Vagina (tissue), 2 donors: ENCODE measurements at regions not wholly inside any gene's neighbourhood (a gene's known extent, or its start where the extent isn't known, plus 50 kb on each side); places are given as distances from the start of the nearest gene placed in this dataset.
A peak's percentile ranks its signal among the peaks of the same experiment; 100 is the strongest.

Experiments used
- DNase-seq, 2 donors: peaks; one replicate each; pipeline ENCODE4 v3.0.0-alpha.2; 2017; ENCODE audit errors: extremely low spot score in 2 of 2
- H3K27ac ChIP-seq: fragments of 200-600 bp; sonication (generic); one replicate; pipeline ENCODE4 v1.5.1; 2019
- H3K27me3 ChIP-seq: fragments of 200-600 bp; sonication (generic); one replicate; pipeline ENCODE4 v1.5.1; 2019
- H3K36me3 ChIP-seq, 2 donors: fragments of 200-600 bp; sonication (generic); one replicate each; pipeline ENCODE4 v1.5.1; 2017 to 2019
- H3K4me1 ChIP-seq: fragments of 200-600 bp; sonication (generic); one replicate; pipeline ENCODE4 v1.5.1; 2019
- H3K4me3 ChIP-seq, 2 donors: fragments of 200-600 bp; sonication (generic); 1 replicate in 1 of 2; 2 replicates in 1 of 2; pipeline ENCODE4 v1.5.1; 2016 to 2019
- H3K9me3 ChIP-seq: fragments of 200-600 bp; sonication (generic); one replicate; pipeline ENCODE4 v1.5.1; 2019
- CTCF ChIP-seq, 3 experiments: fragments of 450-650 bp in 2 of 3; fragments of 200-600 bp in 1 of 3; sonication (generic) in 1 of 3; IDR thresholded peaks; one replicate each; pipeline ENCODE4 v1.5.1; 2017 to 2019; ENCODE audit warnings: antibody characterized with exemption in 3 of 3, mild to moderate bottlenecking in 2 of 3, moderate library complexity in 2 of 3
- POLR2A ChIP-seq, 2 donors: fragments of 450-650 bp; IDR thresholded peaks; one replicate each; pipeline ENCODE4 v1.6.1; 2017; ENCODE audit warnings: antibody characterized with exemption in 2 of 2, mild to moderate bottlenecking in 2 of 2, moderate library complexity in 2 of 2
- POLR2AphosphoS5 ChIP-seq, 2 donors: sonication (generic); formaldehyde crosslinking; IDR thresholded peaks; one replicate each; pipeline ENCODE4 v1.9.0; 2017; ENCODE audit warnings: antibody characterized with exemption in 2 of 2, mild to moderate bottlenecking in 2 of 2, low read depth in 1 of 2; ENCODE audit not compliant: insufficient read depth in 1 of 2
- intact Hi-C: fragments of 100-400 bp; cut with DNase I; formaldehyde crosslinking; loops from one replicate; pipeline ENCODE4 v1.15.1; 2023

- intact Hi-C loops, result no loop called here
- no peaks in the 10 kb centered on the region for H3K36me3 ChIP-seq
- H3K4me3 ChIP-seq, result no peak overlapping the region
- H3K9me3 ChIP-seq, result no peaks in the 10 kb centered on the region
- no peak for TF ChIP-seq CTCF (IDR thresholded peaks at IDR 0.05)
- TF ChIP-seq POLR2A (IDR thresholded peaks at IDR 0.05), result no peak
- TF ChIP-seq POLR2AphosphoS5 (IDR thresholded peaks at IDR 0.05; ENCODE audit: insufficient read depth in 1 of 2, low read depth in 1 of 2), result no peak
- peaks cover 21% of the 10 kb centered on the region for H3K4me1 ChIP-seq
- no peaks in the 10 kb centered on the region for H3K27me3 ChIP-seq
- peak; percentile 65 to 72 for DNase-seq
- no peak overlapping the region for H3K27ac ChIP-seq
Observed at GRCh38 chr9:91155746-91156376, 205.9 kb downstream of the AUH start.

- Histone ChIP-seq H3K27me3 (no peaks in the 10 kb centered on the region), H3K27ac (no peak overlapping the region), H3K9me3 (no peaks in the 10 kb centered on the region), H3K4me3 (no peak overlapping the region), H3K4me1 (peaks cover 21% of the 10 kb centered on the region), H3K36me3 (no peaks in the 10 kb centered on the region)
- TF ChIP-seq CTCF (IDR thresholded peaks at IDR 0.05), result no peak
- no peak for TF ChIP-seq POLR2A (IDR thresholded peaks at IDR 0.05)
- TF ChIP-seq POLR2AphosphoS5 (IDR thresholded peaks at IDR 0.05; ENCODE audit: insufficient read depth in 1 of 2, low read depth in 1 of 2), result no peak
- intact Hi-C loops, result no loop called here
- DNase-seq, result peak; percentile 77 to 79
Observed at GRCh38 chr9:91156451-91157234, 205.1 kb downstream of the AUH start.

- no peak for TF ChIP-seq CTCF (IDR thresholded peaks at IDR 0.05)
- TF ChIP-seq POLR2AphosphoS5 (IDR thresholded peaks at IDR 0.05; ENCODE audit: insufficient read depth in 1 of 2, low read depth in 1 of 2), result no peak
- no peak for TF ChIP-seq POLR2A (IDR thresholded peaks at IDR 0.05)
Observed at GRCh38 chr9:91157883-91158282, 203.8 kb downstream of the AUH start.

DNA sequence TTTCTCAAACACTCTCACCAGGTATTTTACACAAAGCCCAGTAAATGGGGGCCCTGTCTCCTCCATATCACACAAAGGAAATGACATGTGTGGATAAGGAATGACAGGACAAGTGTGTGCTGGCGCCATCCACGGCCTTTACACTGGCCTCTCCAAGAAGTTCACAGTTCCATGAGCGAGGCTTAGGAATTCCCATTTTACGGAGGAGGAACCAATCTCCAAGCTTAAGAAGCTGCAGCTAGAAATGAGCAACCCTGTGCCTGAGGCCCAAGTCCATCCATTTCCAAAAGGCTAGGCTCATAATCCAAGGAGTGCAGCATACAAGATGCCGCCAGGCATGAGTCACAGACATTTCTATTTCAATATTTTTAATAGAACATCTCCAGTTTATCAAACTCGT is 203.4 kb downstream of the AUH start:
- Histone ChIP-seq H3K9me3 (no peaks in the 10 kb centered on the region), H3K36me3 (no peaks in the 10 kb centered on the region), H3K27ac (no peak overlapping the region), H3K27me3 (no peaks in the 10 kb centered on the region), H3K4me1 (peaks cover 21% of the 10 kb centered on the region), H3K4me3 (no peak overlapping the region)
- DNase-seq, result peak in 1 of 2 donors; percentile 79
- intact Hi-C loops, result no loop called here
- TF ChIP-seq POLR2AphosphoS5 (IDR thresholded peaks at IDR 0.05; ENCODE audit: insufficient read depth in 1 of 2, low read depth in 1 of 2), result no peak
- no peak for TF ChIP-seq CTCF (IDR thresholded peaks at IDR 0.05)
- TF ChIP-seq POLR2A (IDR thresholded peaks at IDR 0.05), result no peak

More at GRCh38 chr9:91157883-91158282, 203.8 kb downstream of the AUH start:
- intact Hi-C loops, result no loop called here
- peak; percentile 43 to 71 for DNase-seq
- H3K9me3 ChIP-seq, result no peaks in the 10 kb centered on the region
- H3K27ac ChIP-seq, result no peak overlapping the region
- H3K36me3 ChIP-seq, result no peaks in the 10 kb centered on the region
- H3K27me3 ChIP-seq, result no peaks in the 10 kb centered on the region
- H3K4me3 ChIP-seq, result no peak overlapping the region
- peaks cover 21% of the 10 kb centered on the region for H3K4me1 ChIP-seq

DNA sequence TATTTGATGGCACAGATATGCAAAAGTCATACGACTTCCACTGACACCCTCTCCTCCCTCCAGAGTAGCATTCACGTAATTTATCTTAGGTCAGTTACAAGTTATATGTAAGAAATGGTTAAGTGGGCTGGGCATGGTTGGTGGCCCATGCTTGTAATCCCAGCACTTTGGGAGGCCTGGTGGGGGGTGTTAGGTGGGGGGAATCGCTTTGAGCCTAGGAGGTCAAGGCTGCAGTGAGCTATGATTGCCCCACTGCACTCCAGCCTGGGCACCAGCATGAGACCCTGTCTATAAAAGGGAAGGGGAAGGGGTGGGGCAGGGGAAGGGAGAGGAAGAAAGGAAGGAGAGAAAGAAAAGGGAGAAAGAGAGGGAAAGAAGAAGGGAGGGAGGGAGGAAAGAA is 202.8 kb downstream of the AUH start:
- Histone ChIP-seq H3K4me1 (peaks cover 21% of the 10 kb centered on the region), H3K4me3 (no peak overlapping the region), H3K36me3 (no peaks in the 10 kb centered on the region), H3K27me3 (no peaks in the 10 kb centered on the region), H3K9me3 (no peaks in the 10 kb centered on the region), H3K27ac (no peak overlapping the region)
- intact Hi-C loops, result no loop called here
- TF ChIP-seq POLR2A (IDR thresholded peaks at IDR 0.05), result no peak
- TF ChIP-seq POLR2AphosphoS5 (IDR thresholded peaks at IDR 0.05; ENCODE audit: insufficient read depth in 1 of 2, low read depth in 1 of 2), result no peak
- TF ChIP-seq CTCF (IDR thresholded peaks at IDR 0.05), result no peak
- DNase-seq, result peak; percentile 37
